IMR-90 (cell line): ENCODE measurements at regions not wholly inside any gene's neighbourhood (a gene's known extent, or its start where the extent isn't known, plus 50 kb on each side); places are given as distances from the start of the nearest gene placed in this dataset.

Experiments used
- ATAC-seq: fragments of 200-7000 bp; cut with Tn5 transposase; 2 replicates; pipeline ENCODE4 v1.9.1; 2020; ENCODE audit warnings: low read depth, mild to moderate bottlenecking, moderate library complexity
- BruUV-seq: library from RNA; stranded (reverse); fragments of 400-500 nt; replicated peaks from 2 replicates; lab custom pipeline; 2021; lab: Mats Ljungman, UMichigan
- CTCF ChIA-PET: fragments of 300-600 bp; formaldehyde crosslinking; extraction: SDS; loops from one replicate; lab custom pipeline; 2021; ENCODE audit warnings: antibody characterized with exemption; lab: Yijun Ruan, JAX
- POLR2A ChIA-PET: fragments of 300-600 bp; sonication (Branson Sonifier 250); formaldehyde crosslinking; loops from one replicate; lab custom pipeline; 2022; ENCODE audit warnings: antibody characterized with exemption; ENCODE audit not compliant: unreplicated experiment; lab: Charles Lee
- DNase-seq: peaks from one replicate; pipeline ENCODE4 v3.0.0; 2013
- H2AFZ ChIP-seq: replicated peaks from 2 replicates; pipeline ENCODE3; 2013; ENCODE audit warnings: low read length, mild to moderate bottlenecking; ENCODE audit not compliant: poor library complexity
- H2AK5ac ChIP-seq: 2 replicates; pipeline ENCODE4 v1.6.1; 2013; ENCODE audit warnings: low read depth, low read length, inconsistent platforms
- H2AK9ac ChIP-seq: replicated peaks from 2 replicates; pipeline ENCODE3; 2013; ENCODE audit warnings: mild to moderate bottlenecking, low read depth, low read length, moderate library complexity; ENCODE audit not compliant: poor library complexity
- H2BK120ac ChIP-seq: 2 replicates; pipeline ENCODE4 v1.6.1; 2013; ENCODE audit warnings: low read depth, low read length, inconsistent platforms
- H2BK15ac ChIP-seq: 3 replicates; pipeline ENCODE4 v1.6.1; 2013; ENCODE audit warnings: low read depth, low read length, inconsistent platforms
- H2BK20ac ChIP-seq: 2 replicates; pipeline ENCODE4 v1.6.1; 2013; ENCODE audit warnings: low read depth, mild to moderate bottlenecking, inconsistent platforms, low read length, moderate library complexity
- H2BK5ac ChIP-seq: 2 replicates; pipeline ENCODE4 v1.6.1; 2013; ENCODE audit warnings: mild to moderate bottlenecking, low read depth, low read length, inconsistent platforms; ENCODE audit not compliant: poor library complexity, severe bottlenecking
- H3K14ac ChIP-seq: replicated peaks from 2 replicates; pipeline ENCODE4 v1.6.1; 2013; ENCODE audit warnings: low read depth, low read length, inconsistent platforms
- H3K18ac ChIP-seq: 2 replicates; pipeline ENCODE4 v1.6.1; 2013; ENCODE audit warnings: low read depth, low read length, control low read depth
- H3K23ac ChIP-seq: 2 replicates; pipeline ENCODE4 v1.6.1; 2013; ENCODE audit warnings: low read depth, low read length, inconsistent platforms
- H3K27ac ChIP-seq: 2 replicates; pipeline ENCODE4 v1.5.1; 2013; ENCODE audit warnings: mild to moderate bottlenecking, control low read depth, low read length; ENCODE audit not compliant: insufficient read depth
- H3K27me3 ChIP-seq: 2 replicates; pipeline ENCODE4 v1.6.1; 2013; ENCODE audit warnings: low read length; ENCODE audit not compliant: control insufficient read depth, insufficient read depth
- H3K36me3 ChIP-seq: 2 replicates; pipeline ENCODE4 v1.6.1; 2013; ENCODE audit warnings: low read length, mixed read lengths; ENCODE audit not compliant: control insufficient read depth, insufficient read depth
- H3K4ac ChIP-seq: 2 replicates; pipeline ENCODE4 v1.6.1; 2013; ENCODE audit warnings: low read depth, low read length, inconsistent platforms
- H3K4me1 ChIP-seq: 2 replicates; pipeline ENCODE4 v1.6.1; 2013; ENCODE audit warnings: low read length, mixed read lengths; ENCODE audit not compliant: control insufficient read depth, insufficient read depth
- H3K4me2 ChIP-seq: 2 replicates; pipeline ENCODE4 v1.6.1; 2013; ENCODE audit warnings: low read depth, mild to moderate bottlenecking, control low read depth, low read length, moderate library complexity
- H3K4me3 ChIP-seq: 2 replicates; pipeline ENCODE4 v1.5.1; 2013; ENCODE audit warnings: low read depth, mild to moderate bottlenecking, control low read depth, low read length, moderate library complexity; ENCODE audit not compliant: insufficient read depth
- H3K56ac ChIP-seq: 2 replicates; pipeline ENCODE4 v1.6.1; 2013; ENCODE audit warnings: low read length, inconsistent platforms; ENCODE audit not compliant: insufficient read depth; ENCODE audit errors: extremely low read depth
- H3K79me1 ChIP-seq, 2 experiments: 2 replicates each; pipeline ENCODE4 v1.6.1; 2013; ENCODE audit warnings: low read length in 2 of 2, inconsistent platforms in 1 of 2, low read depth in 1 of 2
- H3K9ac ChIP-seq: 2 replicates; pipeline ENCODE4 v1.6.1; 2013; ENCODE audit warnings: low read depth, low read length, control low read depth
- H3K9me1 ChIP-seq: 2 replicates; pipeline ENCODE4 v1.6.1; 2013; ENCODE audit warnings: low read length, inconsistent platforms; ENCODE audit not compliant: insufficient read depth
- H3K9me3 ChIP-seq: 2 replicates; pipeline ENCODE4 v1.6.1; 2013; ENCODE audit warnings: low read length; ENCODE audit not compliant: control insufficient read depth, insufficient read depth
- H4K20me1 ChIP-seq: 2 replicates; pipeline ENCODE4 v1.6.1; 2013; ENCODE audit warnings: low read length, inconsistent platforms; ENCODE audit not compliant: insufficient read depth
- H4K5ac ChIP-seq: 2 replicates; pipeline ENCODE4 v1.6.1; 2013; ENCODE audit warnings: mild to moderate bottlenecking, low read depth, low read length, control low read depth
- H4K8ac ChIP-seq, 2 experiments: 2 replicates each; pipeline ENCODE4 v1.6.1; 2013; ENCODE audit warnings: low read depth in 2 of 2, low read length in 2 of 2, control low read depth in 1 of 2, inconsistent platforms in 1 of 2
- H4K91ac ChIP-seq: 2 replicates; pipeline ENCODE4 v1.6.1; 2013; ENCODE audit warnings: low read depth, low read length, inconsistent platforms; ENCODE audit not compliant: insufficient read depth
- BHLHE40 ChIP-seq: fragments of 150-350 bp; IDR thresholded peaks from 2 replicates; pipeline ENCODE4 v1.6.1; 2016; ENCODE audit warnings: mild to moderate bottlenecking, low read depth, low read length
- CEBPB ChIP-seq: IDR thresholded peaks from 2 replicates; pipeline ENCODE4 v1.6.1; 2012; ENCODE audit warnings: low read depth, low read length, improper control_type of control experiment
- ELK1 ChIP-seq: fragments of 150-350 bp; IDR thresholded peaks from 2 replicates; pipeline ENCODE4 v1.6.1; 2016; ENCODE audit warnings: low read depth, mild to moderate bottlenecking, low read length, moderate library complexity, borderline replicate concordance
- MXI1 ChIP-seq: IDR thresholded peaks from 2 replicates; pipeline ENCODE4 v1.6.1; 2012; ENCODE audit warnings: low read depth, mild to moderate bottlenecking, low read length, moderate library complexity, borderline replicate concordance
- RCOR1 ChIP-seq: IDR thresholded peaks from 2 replicates; pipeline ENCODE4 v1.6.1; 2012; ENCODE audit warnings: mild to moderate bottlenecking, low read length, improper control_type of control experiment; ENCODE audit not compliant: insufficient replicate concordance
- USF2 ChIP-seq: fragments of 150-350 bp; IDR thresholded peaks from 2 replicates; pipeline ENCODE4 v1.6.1; 2017; ENCODE audit warnings: mild to moderate bottlenecking, antibody characterized with exemption, low read length, low read depth
- WGBS, 2 experiments: methylation state at CpG; one replicate each; pipeline versions ENCODE4 v1.1.5 to v1.1.7; 2013; ENCODE audit warnings: missing lambda C conversion rate in 2 of 2; ENCODE audit not compliant: insufficient read length in 1 of 2; ENCODE audit errors: extremely low coverage in 2 of 2; 5-methylcytosine and 5-hydroxymethylcytosine counted together
- dilution Hi-C: fragments of 300-500 bp; cut with HindIII; formaldehyde crosslinking; loops from one replicate; pipeline ENCODE4 v1.14.3; 2018; ENCODE audit warnings: low sequenced_read_pairs; ENCODE audit not compliant: unreplicated experiment
- in situ Hi-C: fragments of 300-500 bp; cut with MboI; formaldehyde crosslinking; loops from 3 replicates; pipeline ENCODE4 v1.14.3; 2019; ENCODE audit warnings: low sequenced_read_pairs, inconsistent platforms, mixed read lengths
- intact Hi-C: fragments of 100-400 bp; cut with micrococcal nuclease; formaldehyde crosslinking; loops from 2 replicates; pipeline ENCODE4 v1.10.0; 2022

GRCh38 chrX:7223271-7223670 is 75.3 kb upstream of the PUDP start:
- H3K14ac ChIP-seq: no peak overlapping the region
- H2BK20ac ChIP-seq: no peak overlapping the region
- no TSS peak for BruUV-seq
- H3K56ac ChIP-seq: no peak overlapping the region
- no peak overlapping the region for H3K27ac ChIP-seq
- dilution Hi-C loops: no loop called here
- no peak overlapping the region for H3K23ac ChIP-seq
- no peak overlapping the region for H2AK5ac ChIP-seq
- DNase-seq (no peak), ATAC-seq (no peak)
- H3K36me3 ChIP-seq: no peaks in the 10 kb centered on the region
- H3K4me1 ChIP-seq: no peaks in the 10 kb centered on the region
- in situ Hi-C loops: no loop called here
- no peak overlapping the region for H3K4me2 ChIP-seq
- H3K79me1 ChIP-seq: no peaks in the 10 kb centered on the region
- no peak overlapping the region for H2AFZ ChIP-seq
- H4K5ac ChIP-seq: no peak overlapping the region
- no peak overlapping the region for H2BK15ac ChIP-seq
- H2AK9ac ChIP-seq: no peak overlapping the region
- no peaks in the 10 kb centered on the region for H3K9me3 ChIP-seq
- H2BK5ac ChIP-seq: no peak overlapping the region
- intact Hi-C loops: no loop called here
- no CpG with 5 or more reads among the region's 2 CpGs for WGBS, 2 experiments
- no peaks in the 10 kb centered on the region for H3K9me1 ChIP-seq
- TF ChIP-seq MXI1 (no peak), USF2 (no peak), CEBPB (no peak), ELK1 (no peak), RCOR1 (no peak), BHLHE40 (no peak)
- no peaks in the 10 kb centered on the region; the same call in none of the 2 replicates for H3K27me3 ChIP-seq
- no peaks in the 10 kb centered on the region for H4K20me1 ChIP-seq
- CTCF ChIA-PET: no interaction called here
- H2BK120ac ChIP-seq: no peak overlapping the region
- no peak overlapping the region for H4K8ac ChIP-seq
- no peak overlapping the region for H3K4me3 ChIP-seq
- no peak overlapping the region for H3K18ac ChIP-seq
- POLR2A ChIA-PET: no interaction called here
- no peak overlapping the region for H3K9ac ChIP-seq
- H4K91ac ChIP-seq: no peak overlapping the region
- no peak overlapping the region for H3K4ac ChIP-seq
